Aorta (tissue), 5 donors: ENCODE measurements at regions not wholly inside any gene's neighbourhood (a gene's known extent, or its start where the extent isn't known, plus 50 kb on each side); places are given as distances from the start of the nearest gene placed in this dataset.

ENCODE experiments used
- ATAC-seq: fragments of 200-7000 bp; cut with Tn5 transposase; one replicate; pipeline ENCODE4 v1.9.1; 2022; ENCODE audit warnings: moderate library complexity; ENCODE audit not compliant: low FRiP score
- DNase-seq, 2 donors: peaks; one replicate each; pipeline ENCODE4 v3.0.0-alpha.2; 2020
- H3K27ac ChIP-seq, 2 donors: one replicate each; pipeline ENCODE4 v1.5.1; 2013; ENCODE audit warnings: low read length in 2 of 2, mild to moderate bottlenecking in 2 of 2, moderate library complexity in 2 of 2, control low read depth in 1 of 2, inconsistent platforms in 1 of 2, low read depth in 1 of 2
- H3K27me3 ChIP-seq, 2 donors: one replicate each; pipeline ENCODE4 v1.6.1; 2013; ENCODE audit warnings: control low read depth in 1 of 2, low read length in 1 of 2, mild to moderate bottlenecking in 1 of 2, moderate library complexity in 1 of 2; ENCODE audit not compliant: insufficient read depth in 2 of 2, control insufficient read depth in 1 of 2
- H3K36me3 ChIP-seq, 2 donors: one replicate each; pipeline ENCODE4 v1.6.1; 2013; ENCODE audit warnings: control low read depth in 1 of 2, low read length in 1 of 2, mild to moderate bottlenecking in 1 of 2; ENCODE audit not compliant: insufficient read depth in 2 of 2, control insufficient read depth in 1 of 2
- H3K4me1 ChIP-seq, 2 donors: one replicate each; pipeline ENCODE4 v1.6.1; 2013; ENCODE audit warnings: low read length in 2 of 2, control low read depth in 1 of 2, mild to moderate bottlenecking in 1 of 2, moderate library complexity in 1 of 2; ENCODE audit not compliant: insufficient read depth in 2 of 2, control insufficient read depth in 1 of 2
- H3K4me3 ChIP-seq, 2 donors: one replicate each; pipeline ENCODE4 v1.5.1; 2013; ENCODE audit warnings: low read length in 2 of 2, control low read depth in 1 of 2, mild to moderate bottlenecking in 1 of 2
- H3K9me3 ChIP-seq: one replicate; pipeline ENCODE4 v1.6.1; 2013; ENCODE audit warnings: mild to moderate bottlenecking, low read length; ENCODE audit not compliant: control insufficient read depth
- WGBS, 2 donors: extraction: QIAGEN DNeasy Blood & Tissue Kit; methylation state at CpG; one replicate each; pipeline ENCODE4 v1.1.7; 2013; 5-methylcytosine and 5-hydroxymethylcytosine counted together
- intact Hi-C, 2 donors: fragments of 100-400 bp; cut with DNase I; formaldehyde crosslinking; loops; one replicate each; pipeline versions ENCODE4 v1.14.2 to v1.15.0; 2022
- donor health status: healthy with polysubstance abuse.
- donor health status: Bipolar disorder and iron deficiency.
- donor health status: DM: no; HTN: no; CAD: no.
- donor health status: DM: no; HTN: no; CAD: no.
- donor health status: DM: yes; HTN: yes; CAD: no.

DNA sequence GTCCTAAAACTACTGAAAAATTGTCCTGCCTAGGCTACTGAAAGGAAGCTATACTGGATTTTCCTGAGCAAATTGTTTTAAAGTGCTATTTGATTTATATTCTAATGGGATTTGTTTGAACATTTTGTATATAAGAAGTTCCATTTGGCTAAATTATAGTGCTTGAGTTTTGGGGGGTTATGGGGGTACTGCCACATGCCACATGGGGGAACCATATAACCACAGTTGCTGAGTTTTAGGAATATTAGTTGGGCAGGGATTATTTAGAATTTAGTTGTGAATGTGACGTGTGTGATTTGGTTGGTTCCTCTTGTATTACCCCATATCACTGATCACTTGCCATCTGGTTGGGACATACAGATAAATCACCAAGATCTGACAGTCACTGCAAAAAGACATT is 224.5 kb upstream of the TAPT1 start:
- no peak overlapping the region for H3K27ac ChIP-seq
- no peaks in the 10 kb centered on the region for H3K36me3 ChIP-seq
- H3K4me1 ChIP-seq = no peaks in the 10 kb centered on the region
- no peaks in the 10 kb centered on the region for H3K27me3 ChIP-seq
- intact Hi-C loops = no loop called here
- 67 to 73% methylated on average over 1 of the region's 1 CpG for WGBS, 2 donors
- H3K9me3 ChIP-seq = no peaks in the 10 kb centered on the region
- ATAC-seq = no peak
- H3K4me3 ChIP-seq = no peak overlapping the region
- DNase-seq = no peak

GRCh38 chr4:16450031-16450430 is 223.8 kb upstream of the TAPT1 start:
- no peaks in the 10 kb centered on the region for H3K27me3 ChIP-seq
- H3K27ac ChIP-seq = no peak overlapping the region
- no peak overlapping the region for H3K4me3 ChIP-seq
- no peaks in the 10 kb centered on the region for H3K4me1 ChIP-seq
- H3K36me3 ChIP-seq = no peaks in the 10 kb centered on the region
- WGBS, 2 donors = 60 to 61% methylated on average over 3 of the region's 3 CpGs
- DNase-seq = no peak
- ATAC-seq = no peak
- intact Hi-C loops = no loop called here
- H3K9me3 ChIP-seq = no peaks in the 10 kb centered on the region

DNA sequence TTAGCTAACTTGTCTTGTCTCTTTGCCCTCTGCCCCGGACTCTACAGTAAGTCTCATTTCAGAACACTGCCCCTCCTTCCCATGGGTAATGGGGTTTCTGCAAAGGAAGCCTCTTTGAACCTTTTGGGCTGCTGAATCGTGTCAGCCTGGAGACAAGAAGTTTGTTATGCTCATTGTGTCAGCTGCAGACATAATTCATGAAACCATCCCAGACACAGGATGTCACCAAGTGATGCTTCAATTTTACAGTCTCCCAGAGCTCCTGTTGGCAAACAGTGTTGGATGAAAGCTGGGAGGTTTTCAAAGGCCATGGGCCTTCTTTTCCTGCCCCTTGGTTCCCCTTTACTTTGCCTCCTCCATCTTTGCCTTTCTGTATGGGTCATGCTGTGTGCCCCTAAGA is 223.1 kb upstream of the TAPT1 start:
- no peaks in the 10 kb centered on the region for H3K36me3 ChIP-seq
- H3K4me1 ChIP-seq = no peaks in the 10 kb centered on the region
- intact Hi-C loops = loop anchor here in 1 of 2 donors (5.0 kb wide), 1 partner anchor 157 kb away; no protein-coding TSS in a partner anchor
- DNase-seq = no peak
- 58 to 73% methylated on average over 2 of the region's 2 CpGs for WGBS, 2 donors
- no peaks in the 10 kb centered on the region for H3K27me3 ChIP-seq
- ATAC-seq = no peak
- no peak overlapping the region for H3K27ac ChIP-seq
- no peak overlapping the region for H3K4me3 ChIP-seq
- no peaks in the 10 kb centered on the region for H3K9me3 ChIP-seq

GRCh38 chr4:16448241-16448840 is 222.1 kb upstream of the TAPT1 start:
- H3K4me1 ChIP-seq = no peaks in the 10 kb centered on the region
- H3K36me3 ChIP-seq = no peaks in the 10 kb centered on the region
- no peak overlapping the region for H3K4me3 ChIP-seq
- 70 to 72% methylated on average over 9 of the region's 9 CpGs for WGBS, 2 donors
- intact Hi-C loops = loop anchor here in 1 of 2 donors (5.0 kb wide), 1 partner anchor 156 kb away; no protein-coding TSS in a partner anchor
- no peak overlapping the region for H3K27ac ChIP-seq
- no peaks in the 10 kb centered on the region for H3K27me3 ChIP-seq
- no peaks in the 10 kb centered on the region for H3K9me3 ChIP-seq
- DNase-seq = no peak
- no peak for ATAC-seq

GRCh38 chr4:16443504-16444088 is 217.3 kb upstream of the TAPT1 start:
- H3K27me3 ChIP-seq = no peaks in the 10 kb centered on the region
- 47 to 61% methylated on average over 2 of the region's 2 CpGs for WGBS, 2 donors
- DNase-seq (no peak), ATAC-seq (no peak)
- intact Hi-C loops = no loop called here
- H3K36me3 ChIP-seq = no peaks in the 10 kb centered on the region
- H3K4me1 ChIP-seq = peaks cover 0 to 2% of the 10 kb centered on the region in 2 donors
- H3K9me3 ChIP-seq = no peaks in the 10 kb centered on the region
- H3K4me3 ChIP-seq = no peak overlapping the region
- H3K27ac ChIP-seq = no peak overlapping the region

DNA sequence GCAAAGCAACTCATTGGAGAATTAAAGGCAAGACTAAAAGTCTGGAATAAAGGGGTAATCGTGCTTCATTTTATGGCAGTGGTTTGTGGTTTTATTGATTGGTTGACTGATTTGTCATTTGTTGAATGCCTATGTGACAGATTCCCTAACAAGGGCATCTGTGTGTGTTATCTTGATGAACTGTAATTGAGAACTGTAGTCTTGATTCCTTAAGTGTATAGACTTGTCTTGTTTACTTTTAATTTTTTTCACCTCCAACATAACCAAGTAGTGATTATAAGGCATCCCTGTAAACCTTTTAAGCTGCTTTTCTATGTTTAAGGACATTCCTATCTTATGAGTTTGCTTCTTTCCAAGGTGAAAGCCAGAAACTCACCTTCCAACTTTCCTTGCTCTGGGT is 216.0 kb upstream of the TAPT1 start:
- Histone ChIP-seq H3K9me3 (peaks cover 2% of the 10 kb centered on the region), H3K27me3 (no peaks in the 10 kb centered on the region), H3K27ac (no peak overlapping the region), H3K36me3 (no peaks in the 10 kb centered on the region), H3K4me3 (no peak overlapping the region), H3K4me1 (peaks cover 0 to 2% of the 10 kb centered on the region in 2 donors)
- intact Hi-C loops = no loop called here
- WGBS, 2 donors = 52 to 70% methylated on average over 1 of the region's 1 CpG
- ATAC-seq = no peak
- DNase-seq = no peak

- Histone ChIP-seq H3K4me1 (peaks cover 0 to 2% of the 10 kb centered on the region in 2 donors), H3K27me3 (no peaks in the 10 kb centered on the region), H3K27ac (no peak overlapping the region), H3K36me3 (no peaks in the 10 kb centered on the region), H3K9me3 (peaks cover 3% of the 10 kb centered on the region), H3K4me3 (no peak overlapping the region)
- intact Hi-C loops = no loop called here
- ATAC-seq (no peak), DNase-seq (no peak)
- 69 to 77% methylated on average over 1 of the region's 1 CpG for WGBS, 2 donors
These were observed 213.5 kb upstream of the TAPT1 start for GRCh38 chr4:16439768-16440167.

GRCh38 chr4:16438986-16439385 is 212.7 kb upstream of the TAPT1 start:
- intact Hi-C loops = no loop called here
- Histone ChIP-seq H3K36me3 (no peaks in the 10 kb centered on the region), H3K4me1 (peaks cover 0 to 2% of the 10 kb centered on the region in 2 donors), H3K27me3 (no peaks in the 10 kb centered on the region), H3K9me3 (peaks cover 3% of the 10 kb centered on the region), H3K4me3 (no peak overlapping the region), H3K27ac (no peak overlapping the region)
- ATAC-seq = no peak
- DNase-seq = no peak

DNA sequence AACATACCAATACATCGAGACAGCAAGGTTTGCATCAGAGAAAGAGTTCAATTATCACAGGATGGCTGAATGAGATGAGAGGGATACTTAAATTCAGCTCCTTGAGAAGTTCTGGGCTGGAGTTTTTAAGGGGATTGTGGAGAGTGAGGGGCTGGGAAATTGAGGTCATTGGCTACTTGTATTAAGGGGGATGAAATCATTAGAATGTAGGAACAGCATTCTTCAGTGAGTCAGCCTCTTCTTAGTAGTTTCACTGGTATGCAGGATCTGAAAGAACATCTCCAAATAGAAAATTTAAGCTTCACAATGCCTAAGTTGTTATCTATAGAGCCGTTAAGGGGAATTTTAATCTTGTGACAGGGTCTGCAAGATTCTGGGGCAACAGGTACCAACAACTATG is 211.6 kb upstream of the TAPT1 start:
- no peaks in the 10 kb centered on the region for H3K27me3 ChIP-seq
- ATAC-seq = no peak
- no peaks in the 10 kb centered on the region for H3K36me3 ChIP-seq
- DNase-seq = no peak
- peaks cover 0 to 2% of the 10 kb centered on the region in 2 donors for H3K4me1 ChIP-seq
- intact Hi-C loops = no loop called here
- H3K9me3 ChIP-seq = peaks cover 3% of the 10 kb centered on the region
- H3K4me3 ChIP-seq = no peak overlapping the region
- 82% methylated on average over 2 of the region's 2 CpGs for WGBS, 2 donors
- no peak overlapping the region for H3K27ac ChIP-seq
